Upper lobe of left lung (tissue), 4 donors: ENCODE measurements at regions not wholly inside any gene's neighbourhood (a gene's known extent, or its start where the extent isn't known, plus 50 kb on each side); places are given as distances from the start of the nearest gene placed in this dataset.

Experiments
- CTCF ChIP-seq, 6 experiments: fragments of 450-650 bp in 4 of 6; fragments of 200-600 bp in 2 of 6; sonication (generic) in 2 of 6; IDR thresholded peaks; one replicate each; pipeline ENCODE4 v1.5.1; 2016 to 2019; ENCODE audit warnings: antibody characterized with exemption in 6 of 6
- EP300 ChIP-seq, 4 donors: sonication (generic); formaldehyde crosslinking; IDR thresholded peaks; one replicate each; pipeline ENCODE4 v1.5.1; 2017; ENCODE audit warnings: antibody characterized with exemption in 4 of 4, control low read depth in 2 of 4
- POLR2A ChIP-seq, 4 donors: fragments of 450-650 bp; IDR thresholded peaks; one replicate each; pipeline ENCODE4 v1.5.1; 2016 to 2017; ENCODE audit warnings: antibody characterized with exemption in 4 of 4, mild to moderate bottlenecking in 2 of 4
- POLR2AphosphoS5 ChIP-seq, 2 donors: sonication (generic); formaldehyde crosslinking; IDR thresholded peaks; one replicate each; pipeline ENCODE4 v1.5.1; 2017; ENCODE audit warnings: antibody characterized with exemption in 2 of 2

- TF ChIP-seq CTCF (IDR thresholded peaks at IDR 0.05) (no peak), POLR2A (IDR thresholded peaks at IDR 0.05) (no peak), EP300 (IDR thresholded peaks at IDR 0.05) (no peak), POLR2AphosphoS5 (IDR thresholded peaks at IDR 0.05) (no peak)
Measured at GRCh38 chr2:160664603-160665140, 171.1 kb upstream of the RBMS1 start.
